NB4 (cell line): ENCODE measurements at regions not wholly inside any gene's neighbourhood (a gene's known extent, or its start where the extent isn't known, plus 50 kb on each side); places are given as distances from the start of the nearest gene placed in this dataset.
A peak's percentile ranks its signal among the peaks of the same experiment; 100 is the strongest.

Source experiments
- DNase-seq: peaks from one replicate; pipeline ENCODE4 v3.0.0; 2010; ENCODE audit warnings: low read depth
- H3K4me3 ChIP-seq: one replicate; pipeline ENCODE4 v1.5.1; 2011; ENCODE audit warnings: mild to moderate bottlenecking, low read depth, low read length, moderate library complexity
- MYC ChIP-seq: IDR thresholded peaks from 2 replicates; pipeline ENCODE4 v1.6.1; 2011; ENCODE audit warnings: low read depth, low read length
- POLR2A ChIP-seq: IDR thresholded peaks from 2 replicates; pipeline ENCODE4 v1.6.1; 2011; ENCODE audit warnings: mild to moderate bottlenecking; ENCODE audit not compliant: insufficient read length; ENCODE audit errors: extremely low read depth
- TF ChIP-seq, protein P1 (sequence below): IDR thresholded peaks from one replicate; pipeline ENCODE4 v1.5.1; 2012; ENCODE audit warnings: low read depth, low read length
- TF ChIP-seq, protein P2 (sequence below): IDR thresholded peaks from 2 replicates; pipeline ENCODE4 v1.6.1; 2011; ENCODE audit warnings: low read depth, low read length

DNA sequence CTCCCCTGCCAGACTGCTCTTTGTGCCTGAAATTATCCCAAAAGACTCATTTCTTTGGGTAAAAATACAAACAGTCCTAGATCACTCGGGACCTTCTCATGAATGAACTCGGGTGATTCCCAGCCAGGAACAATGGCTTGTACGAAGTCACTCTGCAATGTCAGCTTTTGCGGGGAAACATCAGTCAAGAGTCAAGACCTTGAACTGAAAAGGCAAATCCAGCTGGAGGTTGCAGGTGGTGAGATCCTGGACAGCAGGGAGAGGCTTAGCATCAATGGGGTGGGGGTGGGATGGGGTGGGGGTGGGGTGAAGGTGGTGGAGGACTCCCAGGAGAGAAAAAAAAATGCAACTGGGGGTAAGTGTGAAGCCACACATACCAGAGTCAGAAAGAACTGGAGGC lies 115.0 kb upstream of the SLC25A33 start:
- DNase-seq: no peak
- TF ChIP-seq, protein P1, sequence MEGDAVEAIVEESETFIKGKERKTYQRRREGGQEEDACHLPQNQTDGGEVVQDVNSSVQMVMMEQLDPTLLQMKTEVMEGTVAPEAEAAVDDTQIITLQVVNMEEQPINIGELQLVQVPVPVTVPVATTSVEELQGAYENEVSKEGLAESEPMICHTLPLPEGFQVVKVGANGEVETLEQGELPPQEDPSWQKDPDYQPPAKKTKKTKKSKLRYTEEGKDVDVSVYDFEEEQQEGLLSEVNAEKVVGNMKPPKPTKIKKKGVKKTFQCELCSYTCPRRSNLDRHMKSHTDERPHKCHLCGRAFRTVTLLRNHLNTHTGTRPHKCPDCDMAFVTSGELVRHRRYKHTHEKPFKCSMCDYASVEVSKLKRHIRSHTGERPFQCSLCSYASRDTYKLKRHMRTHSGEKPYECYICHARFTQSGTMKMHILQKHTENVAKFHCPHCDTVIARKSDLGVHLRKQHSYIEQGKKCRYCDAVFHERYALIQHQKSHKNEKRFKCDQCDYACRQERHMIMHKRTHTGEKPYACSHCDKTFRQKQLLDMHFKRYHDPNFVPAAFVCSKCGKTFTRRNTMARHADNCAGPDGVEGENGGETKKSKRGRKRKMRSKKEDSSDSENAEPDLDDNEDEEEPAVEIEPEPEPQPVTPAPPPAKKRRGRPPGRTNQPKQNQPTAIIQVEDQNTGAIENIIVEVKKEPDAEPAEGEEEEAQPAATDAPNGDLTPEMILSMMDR: no peak
- TF ChIP-seq, protein P2, sequence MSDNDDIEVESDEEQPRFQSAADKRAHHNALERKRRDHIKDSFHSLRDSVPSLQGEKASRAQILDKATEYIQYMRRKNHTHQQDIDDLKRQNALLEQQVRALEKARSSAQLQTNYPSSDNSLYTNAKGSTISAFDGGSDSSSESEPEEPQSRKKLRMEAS: no peak
- no peak overlapping the region for H3K4me3 ChIP-seq

DNA sequence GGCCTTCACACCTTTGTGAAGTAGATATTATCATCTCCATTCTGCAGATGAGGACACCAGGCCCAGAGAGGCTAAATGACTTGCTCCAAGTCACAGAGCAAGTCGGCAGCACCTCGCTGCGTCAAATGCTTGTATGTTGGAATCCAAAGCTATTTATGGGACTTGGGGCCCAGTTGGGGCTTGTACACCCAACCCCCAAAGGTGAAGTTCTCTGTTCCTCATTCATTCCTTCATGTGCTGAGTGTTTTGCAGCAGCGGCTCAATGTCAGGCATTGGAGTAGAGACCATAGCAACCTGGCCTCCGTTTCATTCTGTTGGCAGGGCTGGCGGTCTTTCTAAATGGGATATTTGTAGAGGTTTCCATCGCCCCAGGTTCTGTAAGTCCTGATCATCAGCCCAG lies 113.4 kb upstream of the SLC25A33 start:
- H3K4me3 ChIP-seq: no peak overlapping the region
- DNase-seq: peak; percentile 44
- TF ChIP-seq MYC (no peak), POLR2A (no peak)
- TF ChIP-seq, protein P1: no peak
- TF ChIP-seq, protein P2: no peak

DNA sequence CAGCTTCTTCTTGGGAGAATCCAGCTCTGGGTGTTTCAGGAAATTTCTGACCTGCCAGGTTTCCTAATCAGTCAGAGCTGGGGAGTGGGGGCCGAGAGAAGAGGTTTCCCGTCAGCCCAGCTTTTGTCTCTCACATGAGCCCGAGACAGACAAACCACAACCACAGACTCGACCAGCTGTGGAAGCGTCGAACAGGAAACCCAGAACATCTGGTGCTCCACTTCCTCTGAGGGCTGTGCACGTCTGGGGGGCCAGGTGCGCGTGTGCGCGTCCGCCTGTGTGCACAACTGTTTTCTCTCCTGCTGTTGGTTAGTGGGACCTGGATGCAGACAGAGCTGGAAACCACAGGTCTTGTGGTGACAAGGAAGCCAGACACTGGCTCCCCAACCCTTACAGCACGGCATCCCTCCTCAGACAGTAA lies 113.0 kb upstream of the SLC25A33 start:
- no peak overlapping the region for H3K4me3 ChIP-seq
- peak; percentile 89 for DNase-seq
- TF ChIP-seq POLR2A (no peak), MYC (peak; percentile 78; the same call in 1 of the 2 replicates)
- TF ChIP-seq, protein P2: peak; percentile 75
- TF ChIP-seq, protein P1: no peak

DNA sequence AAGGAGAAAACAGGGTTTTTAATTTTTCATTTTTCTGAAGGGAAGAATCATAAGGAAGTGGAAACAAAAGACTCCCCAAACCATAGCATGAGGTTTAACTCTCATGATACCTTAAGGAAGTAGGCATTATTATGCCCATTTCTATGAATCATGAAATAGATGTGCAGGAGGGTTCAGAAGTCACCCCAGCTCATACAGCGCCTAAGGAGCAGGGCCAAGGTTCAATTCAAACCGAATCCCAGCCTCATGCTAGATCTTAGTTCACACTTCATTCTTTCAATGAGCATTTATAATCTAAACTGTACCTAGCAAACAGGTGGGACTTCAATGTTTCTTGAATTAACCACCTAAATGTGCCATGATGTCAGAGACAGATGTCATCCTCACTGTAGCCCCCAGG lies 111.9 kb upstream of the SLC25A33 start:
- TF ChIP-seq MYC: no peak
- no peak for TF ChIP-seq POLR2A
- TF ChIP-seq, protein P2: no peak
- TF ChIP-seq, protein P1: no peak
- H3K4me3 ChIP-seq: no peak overlapping the region
- no peak for DNase-seq

DNA sequence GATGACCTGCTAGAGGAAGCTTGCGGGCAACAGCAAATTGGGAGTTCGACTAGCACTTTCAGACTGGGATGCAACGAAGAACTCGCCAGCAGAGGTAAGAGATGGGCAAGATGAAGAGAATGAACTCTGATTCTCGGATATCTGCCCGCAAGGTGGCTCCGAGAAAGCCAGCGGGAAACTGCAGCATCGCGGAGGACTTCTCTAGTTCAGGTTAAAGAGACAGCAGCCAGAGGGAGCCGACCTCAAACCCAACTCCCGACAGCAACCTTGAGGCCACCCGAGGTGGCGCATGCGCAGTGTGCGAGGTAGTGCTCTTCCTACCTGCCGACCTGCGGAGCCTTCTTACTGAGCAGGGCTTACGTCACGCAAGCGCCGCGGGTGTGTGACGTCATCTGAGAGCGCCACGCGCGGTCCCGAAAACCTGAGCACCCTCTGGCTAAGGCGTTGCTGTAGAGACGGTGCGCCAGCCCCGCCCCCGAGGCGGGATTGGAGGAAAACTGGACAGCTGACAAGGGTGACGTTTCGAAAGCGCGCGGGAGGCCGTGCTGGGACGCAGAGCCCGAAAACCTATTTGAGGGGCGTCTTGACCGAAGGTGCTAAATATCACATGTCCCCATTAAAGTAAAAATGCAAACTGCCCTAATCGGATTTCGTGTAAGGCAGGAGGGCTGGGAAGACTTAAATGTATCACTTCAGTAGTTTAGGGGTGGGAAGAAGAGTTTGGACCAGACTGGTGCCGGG lies 110.5 kb upstream of the SLC25A33 start:
- peak overlapping the region; percentile 61 for H3K4me3 ChIP-seq
- peak; percentile 98 for DNase-seq
- TF ChIP-seq MYC (no peak), POLR2A (peak; percentile 84)
- TF ChIP-seq, protein P2: peak; percentile 74
- TF ChIP-seq, protein P1: no peak
